SK-N-SH treated with all-trans-retinoic acid at 6 μM for 48 hours (cell line): ENCODE measurements at regions not wholly inside any gene's neighbourhood (a gene's known extent, or its start where the extent isn't known, plus 50 kb on each side); places are given as distances from the start of the nearest gene placed in this dataset.

Experiments used
- GLIS3 ChIP-seq: fragments of 250-450 bp; sonication (Bioruptor Pico); IDR thresholded peaks from 2 replicates; pipeline ENCODE4 v1.5.0; 2020; ENCODE audit warnings: mild to moderate bottlenecking, moderate library complexity
- OSR1 ChIP-seq: fragments of 250-450 bp; sonication (Bioruptor Pico); IDR thresholded peaks from 2 replicates; pipeline ENCODE4 v1.8.0; 2022; ENCODE audit warnings: moderate library complexity, mild to moderate bottlenecking, inconsistent platforms
- RARB ChIP-seq: fragments of 250-450 bp; sonication (Bioruptor Pico); IDR thresholded peaks from 2 replicates; pipeline ENCODE4 v1.8.0; 2021; ENCODE audit warnings: mild to moderate bottlenecking, moderate library complexity
- SNAI2 ChIP-seq: fragments of 250-450 bp; sonication (Bioruptor Pico); IDR thresholded peaks from 2 replicates; pipeline ENCODE4 v1.5.0; 2020; ENCODE audit warnings: mild to moderate bottlenecking, moderate library complexity
- TSHZ2 ChIP-seq: fragments of 250-450 bp; sonication (Bioruptor Pico); IDR thresholded peaks from 2 replicates; pipeline ENCODE4 v1.5.0; 2020; ENCODE audit warnings: mild to moderate bottlenecking, moderate library complexity
- ZFP3 ChIP-seq: fragments of 250-450 bp; sonication (Bioruptor Pico); IDR thresholded peaks from 2 replicates; pipeline ENCODE4 v1.5.0; 2020; ENCODE audit warnings: mild to moderate bottlenecking, moderate library complexity
- ZFP30 ChIP-seq: fragments of 450-650 bp; formaldehyde crosslinking; IDR thresholded peaks from 2 replicates; pipeline ENCODE4 v1.5.0; 2022; ENCODE audit warnings: mild to moderate bottlenecking, moderate library complexity
- ZNF565 ChIP-seq: fragments of 450-650 bp; formaldehyde crosslinking; conservative IDR thresholded peaks from 2 replicates; pipeline ENCODE4 v1.5.0; 2020; ENCODE audit warnings: low read depth, mild to moderate bottlenecking, moderate library complexity
- TF ChIP-seq, protein P1 (sequence below): fragments of 250-450 bp; sonication (Bioruptor Pico); IDR thresholded peaks from 2 replicates; pipeline ENCODE4 v1.8.0; 2020; ENCODE audit warnings: mild to moderate bottlenecking, moderate library complexity, borderline replicate concordance
- TF ChIP-seq, protein P2 (sequence below): fragments of 250-450 bp; sonication (Bioruptor Pico); IDR thresholded peaks from 2 replicates; pipeline ENCODE4 v1.5.1; 2020; ENCODE audit warnings: low read depth, mild to moderate bottlenecking, moderate library complexity
- TF ChIP-seq, protein P3 (sequence below): fragments of 250-450 bp; sonication (Bioruptor Pico); IDR thresholded peaks from 2 replicates; pipeline ENCODE4 v1.8.0; 2021; ENCODE audit warnings: low read depth, mild to moderate bottlenecking, moderate library complexity, borderline replicate concordance

DNA sequence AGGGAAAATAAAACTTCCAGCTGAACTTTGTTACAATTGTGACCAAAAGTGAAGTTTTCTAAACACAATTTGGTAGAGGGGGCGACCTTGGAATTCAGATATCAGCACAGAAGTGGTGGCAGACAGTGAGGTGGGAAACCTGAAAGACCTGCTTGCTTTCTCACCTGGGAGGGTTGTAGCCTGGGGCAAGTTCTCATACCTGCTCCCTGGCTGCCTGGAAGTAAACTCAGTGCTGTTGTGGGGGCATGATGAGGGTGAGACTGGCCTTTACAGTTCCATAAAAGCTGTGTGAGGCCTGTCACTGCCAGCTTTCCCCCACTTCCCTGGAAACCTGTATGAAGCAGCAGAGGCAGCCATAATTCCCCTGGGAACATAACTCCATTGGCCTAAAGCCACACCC, 1180.2 kb downstream of the FAM133A start:
- TF ChIP-seq, protein P1, sequence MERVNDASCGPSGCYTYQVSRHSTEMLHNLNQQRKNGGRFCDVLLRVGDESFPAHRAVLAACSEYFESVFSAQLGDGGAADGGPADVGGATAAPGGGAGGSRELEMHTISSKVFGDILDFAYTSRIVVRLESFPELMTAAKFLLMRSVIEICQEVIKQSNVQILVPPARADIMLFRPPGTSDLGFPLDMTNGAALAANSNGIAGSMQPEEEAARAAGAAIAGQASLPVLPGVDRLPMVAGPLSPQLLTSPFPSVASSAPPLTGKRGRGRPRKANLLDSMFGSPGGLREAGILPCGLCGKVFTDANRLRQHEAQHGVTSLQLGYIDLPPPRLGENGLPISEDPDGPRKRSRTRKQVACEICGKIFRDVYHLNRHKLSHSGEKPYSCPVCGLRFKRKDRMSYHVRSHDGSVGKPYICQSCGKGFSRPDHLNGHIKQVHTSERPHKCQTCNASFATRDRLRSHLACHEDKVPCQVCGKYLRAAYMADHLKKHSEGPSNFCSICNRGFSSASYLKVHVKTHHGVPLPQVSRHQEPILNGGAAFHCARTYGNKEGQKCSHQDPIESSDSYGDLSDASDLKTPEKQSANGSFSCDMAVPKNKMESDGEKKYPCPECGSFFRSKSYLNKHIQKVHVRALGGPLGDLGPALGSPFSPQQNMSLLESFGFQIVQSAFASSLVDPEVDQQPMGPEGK (CRISPR knock-in tag), result no peak
- no peak for TF ChIP-seq OSR1 (CRISPR knock-in tag)
- no peak for TF ChIP-seq ZNF565 (CRISPR knock-in tag)
- no peak for TF ChIP-seq ZFP3
- TF ChIP-seq TSHZ2 (CRISPR knock-in tag), result no peak
- TF ChIP-seq SNAI2, result no peak
- TF ChIP-seq ZFP30, result no peak
- TF ChIP-seq GLIS3 (CRISPR knock-in tag), result no peak
- TF ChIP-seq, protein P2, sequence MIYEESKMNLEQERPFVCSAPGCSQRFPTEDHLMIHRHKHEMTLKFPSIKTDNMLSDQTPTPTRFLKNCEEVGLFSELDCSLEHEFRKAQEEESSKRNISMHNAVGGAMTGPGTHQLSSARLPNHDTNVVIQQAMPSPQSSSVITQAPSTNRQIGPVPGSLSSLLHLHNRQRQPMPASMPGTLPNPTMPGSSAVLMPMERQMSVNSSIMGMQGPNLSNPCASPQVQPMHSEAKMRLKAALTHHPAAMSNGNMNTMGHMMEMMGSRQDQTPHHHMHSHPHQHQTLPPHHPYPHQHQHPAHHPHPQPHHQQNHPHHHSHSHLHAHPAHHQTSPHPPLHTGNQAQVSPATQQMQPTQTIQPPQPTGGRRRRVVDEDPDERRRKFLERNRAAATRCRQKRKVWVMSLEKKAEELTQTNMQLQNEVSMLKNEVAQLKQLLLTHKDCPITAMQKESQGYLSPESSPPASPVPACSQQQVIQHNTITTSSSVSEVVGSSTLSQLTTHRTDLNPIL (CRISPR knock-in tag), result no peak
- TF ChIP-seq RARB (CRISPR knock-in tag), result no peak
- TF ChIP-seq, protein P3, sequence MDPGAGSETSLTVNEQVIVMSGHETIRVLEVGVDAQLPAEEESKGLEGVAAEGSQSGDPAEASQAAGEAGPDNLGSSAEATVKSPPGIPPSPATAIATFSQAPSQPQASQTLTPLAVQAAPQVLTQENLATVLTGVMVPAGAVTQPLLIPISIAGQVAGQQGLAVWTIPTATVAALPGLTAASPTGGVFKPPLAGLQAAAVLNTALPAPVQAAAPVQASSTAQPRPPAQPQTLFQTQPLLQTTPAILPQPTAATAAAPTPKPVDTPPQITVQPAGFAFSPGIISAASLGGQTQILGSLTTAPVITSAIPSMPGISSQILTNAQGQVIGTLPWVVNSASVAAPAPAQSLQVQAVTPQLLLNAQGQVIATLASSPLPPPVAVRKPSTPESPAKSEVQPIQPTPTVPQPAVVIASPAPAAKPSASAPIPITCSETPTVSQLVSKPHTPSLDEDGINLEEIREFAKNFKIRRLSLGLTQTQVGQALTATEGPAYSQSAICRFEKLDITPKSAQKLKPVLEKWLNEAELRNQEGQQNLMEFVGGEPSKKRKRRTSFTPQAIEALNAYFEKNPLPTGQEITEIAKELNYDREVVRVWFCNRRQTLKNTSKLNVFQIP (CRISPR knock-in tag), result no peak
